IPS-NIHi7 (cell line): ENCODE measurements at regions not wholly inside any gene's neighbourhood (a gene's known extent, or its start where the extent isn't known, plus 50 kb on each side); places are given as distances from the start of the nearest gene placed in this dataset.
"Not testable (repeated sequence)": the region's sequence is repeated elsewhere in the genome, so short reads cannot be mapped to it uniquely, and the experiment has no call there.

Experiments
- DNase-seq: peaks from one replicate; pipeline ENCODE4 v3.0.0; 2012; ENCODE audit warnings: mixed read lengths; ENCODE audit errors: extremely low spot score

DNA sequence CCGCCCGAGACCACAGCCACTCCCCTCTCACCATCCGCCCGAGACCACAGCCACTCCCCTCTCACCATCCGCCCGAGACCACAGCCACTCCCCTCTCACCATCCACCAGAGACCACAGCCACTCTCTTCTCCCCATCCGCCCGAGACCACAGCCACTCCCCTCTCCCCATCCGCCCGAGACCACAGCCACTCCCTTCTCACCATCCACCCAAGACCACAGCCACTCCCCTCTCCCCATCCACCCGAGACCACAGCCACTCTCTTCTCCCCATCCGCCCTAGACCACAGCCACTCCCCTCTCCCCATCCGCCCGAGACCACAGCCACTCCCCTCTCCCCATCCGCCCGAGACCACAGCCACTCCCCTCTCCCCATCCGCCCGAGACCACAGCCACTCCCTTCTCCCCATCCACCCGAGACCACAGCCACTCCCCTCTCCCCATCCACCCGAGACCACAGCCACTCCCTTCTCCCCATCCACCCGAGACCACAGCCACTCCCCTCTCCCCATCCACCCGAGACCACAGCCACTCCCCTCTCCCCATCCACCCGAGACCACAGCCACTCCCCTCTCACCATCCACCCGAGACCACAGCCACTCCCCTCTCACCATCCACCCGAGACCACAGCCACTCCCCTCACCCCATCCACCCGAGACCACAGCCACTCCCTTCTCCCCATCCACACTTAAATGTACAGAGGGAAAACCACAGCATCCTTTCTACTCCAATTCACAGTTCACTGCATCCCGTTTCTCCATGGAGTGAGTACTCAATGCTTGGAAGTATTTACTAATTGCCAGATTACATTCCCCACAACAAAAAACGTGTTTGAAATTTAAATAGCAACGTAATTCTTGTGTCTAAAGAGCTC is 83.5 kb upstream of the SFSWAP start:
- not testable (repeated sequence) for DNase-seq

- no peak for DNase-seq
These were observed 82.7 kb upstream of the SFSWAP start for GRCh38 chr12:131628023-131628740.

DNA sequence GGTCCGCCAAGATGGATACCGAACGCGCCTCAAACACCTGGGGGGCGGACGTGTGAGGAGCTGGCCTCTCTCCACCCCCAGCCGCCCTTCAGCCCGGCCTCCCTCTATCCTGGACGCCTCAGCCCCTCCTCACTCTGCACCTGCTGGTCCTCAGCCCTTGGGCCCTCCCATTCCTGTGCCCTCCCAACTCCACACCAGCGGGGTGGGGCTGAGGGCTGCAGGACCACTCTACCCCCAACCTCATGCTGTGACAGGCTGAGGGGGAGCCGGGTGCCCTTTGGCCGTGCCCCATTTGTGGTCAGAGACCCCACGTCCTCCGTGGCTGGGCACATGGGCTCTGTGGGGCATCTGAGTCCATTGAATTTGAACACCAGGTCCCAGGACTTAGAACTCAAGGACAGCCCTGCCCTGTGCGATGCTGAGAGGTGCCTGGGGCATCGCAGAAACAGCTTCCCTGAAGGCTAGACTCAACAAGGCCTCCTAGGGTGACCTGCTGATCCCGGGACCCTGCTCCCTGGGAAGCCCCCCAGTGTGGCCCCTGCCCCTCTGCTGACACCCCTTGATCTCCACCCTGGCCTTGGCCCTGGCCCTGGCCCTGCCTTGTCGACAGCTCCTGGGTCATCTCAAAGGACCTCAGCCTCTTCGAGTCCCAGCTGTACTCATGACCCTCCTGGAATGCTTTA is 82.0 kb upstream of the SFSWAP start:
- no peak for DNase-seq

GRCh38 chr12:131631230-131631629 is 79.7 kb upstream of the SFSWAP start:
- no peak for DNase-seq

- not testable (repeated sequence) for DNase-seq
These were observed 78.8 kb upstream of the SFSWAP start for GRCh38 chr12:131631889-131632651.

GRCh38 chr12:131632652-131633023 is 78.3 kb upstream of the SFSWAP start:
- not testable (repeated sequence) for DNase-seq

- DNase-seq = not testable (repeated sequence)
These were observed 77.3 kb upstream of the SFSWAP start for GRCh38 chr12:131633610-131634009.

GRCh38 chr12:131634037-131634436 is 76.9 kb upstream of the SFSWAP start:
- DNase-seq = no peak

DNA sequence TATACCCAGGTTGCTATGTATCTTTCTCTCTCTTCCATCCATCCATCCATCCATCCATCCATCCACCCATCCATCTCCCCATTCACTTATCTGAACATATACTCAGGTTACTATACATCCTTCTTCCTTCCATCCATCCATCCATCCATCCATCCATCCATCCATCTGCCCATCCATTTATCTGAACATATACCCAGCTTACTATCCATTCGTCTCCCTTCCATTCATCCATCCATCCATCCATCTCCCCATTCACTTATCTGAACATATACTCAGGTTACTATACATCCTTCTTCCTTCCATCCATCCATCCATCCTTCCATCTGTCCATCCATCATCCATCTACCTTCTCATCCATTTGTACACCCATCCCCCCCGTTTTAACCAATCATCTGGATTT is 75.9 kb upstream of the SFSWAP start:
- not testable (repeated sequence) for DNase-seq

GRCh38 chr12:131635491-131636122 is 75.3 kb upstream of the SFSWAP start:
- no peak for DNase-seq

GRCh38 chr12:131636266-131636665 is 74.6 kb upstream of the SFSWAP start:
- DNase-seq = no peak

GRCh38 chr12:131636940-131637750 is 73.7 kb upstream of the SFSWAP start:
- DNase-seq = no peak

DNA sequence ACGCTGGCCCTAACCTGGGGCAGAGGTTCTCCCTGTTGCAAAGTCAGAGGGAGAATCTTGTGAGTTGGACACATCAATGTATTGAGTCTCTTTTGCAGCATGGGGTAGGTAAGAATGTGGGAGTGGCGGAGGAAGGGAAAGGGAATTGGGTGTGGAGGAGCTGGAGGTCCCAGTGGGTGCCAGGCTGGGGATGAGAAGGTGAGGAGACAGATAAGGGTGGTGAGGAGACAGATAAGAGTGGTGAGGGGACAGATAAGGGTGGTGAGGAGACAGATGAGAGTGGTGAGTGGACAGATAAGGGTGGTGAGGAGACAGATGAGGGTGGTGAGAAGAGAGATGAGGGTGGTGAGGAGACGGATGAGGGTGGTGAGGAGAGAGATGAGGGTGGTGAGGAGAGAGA is 72.9 kb upstream of the SFSWAP start:
- DNase-seq = no peak

DNA sequence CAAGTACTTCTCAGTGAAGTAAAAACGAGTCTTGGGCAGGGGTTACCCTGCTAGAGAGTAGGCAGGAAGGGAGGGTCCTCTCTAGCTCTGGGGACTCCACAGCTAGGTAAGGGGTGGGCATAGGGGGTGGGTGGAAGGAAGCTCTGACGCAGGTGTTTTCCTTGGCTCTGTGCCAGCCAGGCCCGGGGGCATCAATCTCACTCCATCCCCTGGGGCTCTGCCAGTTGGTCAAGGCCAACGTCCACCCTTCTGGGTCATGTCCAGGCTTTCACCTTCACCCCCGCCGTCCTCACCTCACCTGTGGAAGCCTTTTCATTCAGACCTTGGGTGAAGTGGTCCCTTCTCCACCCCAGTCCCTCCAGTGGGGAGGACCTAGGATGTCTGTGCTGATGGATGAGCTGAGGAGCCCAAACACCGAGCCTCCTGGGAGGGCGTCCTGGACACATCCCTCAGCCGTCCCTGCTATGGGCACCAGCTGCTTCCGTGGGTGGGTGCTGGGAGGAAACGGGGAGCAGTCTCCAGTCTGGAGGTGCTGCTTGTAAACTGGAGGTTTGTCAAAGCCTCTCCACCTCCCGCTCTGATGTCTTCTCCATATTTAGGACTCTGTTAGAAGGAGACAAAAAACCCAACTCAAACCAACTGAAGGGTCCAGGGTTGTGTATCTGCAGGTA is 71.5 kb upstream of the SFSWAP start:
- no peak for DNase-seq

- DNase-seq = no peak
These were observed 70.4 kb upstream of the SFSWAP start for GRCh38 chr12:131640525-131640924.

DNA sequence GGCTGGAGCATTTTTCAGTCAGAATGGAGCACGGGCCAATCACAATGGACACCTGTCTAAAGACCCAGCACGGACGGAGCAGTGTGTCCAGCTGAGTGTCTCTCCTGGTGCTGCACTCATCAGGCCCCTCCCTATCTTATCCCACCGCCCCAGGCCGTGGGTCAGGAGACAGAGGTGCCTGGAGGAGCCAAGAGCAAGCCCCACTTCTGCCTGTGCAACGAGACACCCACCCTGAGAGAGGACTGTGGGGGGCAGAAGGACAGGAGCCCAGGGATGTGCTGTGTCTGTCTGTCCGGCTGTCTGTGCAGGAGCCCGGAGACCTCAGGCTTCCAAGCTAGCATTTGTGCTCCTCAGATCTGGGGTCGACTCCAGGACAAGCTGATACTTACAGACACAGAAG is 69.6 kb upstream of the SFSWAP start:
- DNase-seq = no peak

DNA sequence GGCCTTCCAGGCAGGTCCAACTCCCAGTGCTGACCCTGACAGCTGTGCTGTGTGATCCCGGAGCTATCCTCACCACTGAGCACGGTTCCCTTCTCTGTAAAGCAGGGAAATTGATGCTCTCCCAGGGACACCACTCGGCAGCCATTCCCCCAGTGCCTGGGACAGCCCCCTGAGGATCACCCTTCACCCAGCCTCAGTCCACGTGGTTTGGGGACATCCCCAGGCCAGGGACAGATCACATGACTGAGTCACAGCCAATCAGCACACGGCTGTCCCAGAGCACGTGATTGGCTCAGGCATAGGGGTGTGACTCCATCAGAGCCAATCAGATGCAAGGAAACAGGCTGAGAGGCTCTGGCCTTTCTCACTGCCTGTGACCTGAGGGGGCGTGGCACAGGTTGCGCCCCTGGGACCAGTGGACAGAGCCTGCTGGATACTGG is 68.8 kb upstream of the SFSWAP start:
- peak; percentile 73 for DNase-seq

DNA sequence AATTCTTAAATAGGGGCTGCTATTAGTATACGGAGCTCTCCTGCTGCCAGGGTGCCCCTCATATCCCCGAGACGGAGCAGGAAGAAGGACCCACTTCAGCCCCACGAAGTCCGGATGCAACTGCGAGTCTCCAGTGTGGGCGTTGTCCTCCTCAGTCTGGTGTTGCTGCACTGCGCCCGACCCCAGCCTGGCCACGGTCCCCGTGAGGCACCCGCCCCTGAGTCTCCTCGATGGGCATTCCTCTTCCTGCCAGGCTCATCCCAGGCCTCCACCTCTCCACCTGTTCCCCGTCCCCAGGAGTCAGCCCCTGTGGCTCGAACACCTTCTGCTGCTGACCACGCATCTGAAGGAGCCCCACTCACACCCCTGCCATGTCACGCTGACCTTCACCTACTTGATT is 68.1 kb upstream of the SFSWAP start:
- no peak for DNase-seq

- no peak for DNase-seq
These were observed 67.0 kb upstream of the SFSWAP start for GRCh38 chr12:131643631-131644452.
